SK-N-SH (cell line): ENCODE measurements at regions not wholly inside any gene's neighbourhood (a gene's known extent, or its start where the extent isn't known, plus 50 kb on each side); places are given as distances from the start of the nearest gene placed in this dataset.

Experiments used
- CTCF ChIA-PET: fragments of 300-600, 350-600 bp; formaldehyde crosslinking; extraction: SDS; loops from one replicate; lab custom pipeline; 2021; lab: Yijun Ruan, JAX
- POLR2A ChIA-PET: fragments of 350-600 bp; sonication (Branson Sonifier 250); formaldehyde crosslinking; extraction: SDS; loops from one replicate; lab custom pipeline; 2020; ENCODE audit warnings: antibody characterized with exemption, inconsistent platforms; lab: Yijun Ruan, JAX
- DNase-seq: peaks from one replicate; pipeline ENCODE4 v3.0.0; 2012
- H2AFZ ChIP-seq: fragments of 200-600 bp; sonication (generic); 2 replicates; pipeline ENCODE4 v1.8.1; 2016; ENCODE audit warnings: antibody characterized with exemption, mild to moderate bottlenecking, low read depth
- H3F3A ChIP-seq: fragments of 200-600 bp; sonication (generic); replicated peaks from 2 replicates; pipeline ENCODE3; 2016; ENCODE audit warnings: antibody characterized with exemption, mild to moderate bottlenecking; ENCODE audit not compliant: insufficient read depth
- H3K27ac ChIP-seq, 2 experiments: fragments of 200-500 bp in 1 of 2; fragments of 200-600 bp in 1 of 2; sonication (Bioruptor generic) in 1 of 2; sonication (generic), shearing (Covaris generic) in 1 of 2; 2 replicates each; pipeline versions ENCODE4 v1.5.1 to v1.6.1; 2014 to 2016; ENCODE audit warnings: low read depth in 2 of 2, inconsistent platforms in 1 of 2, low read length in 1 of 2, mild to moderate bottlenecking in 1 of 2, mixed read lengths in 1 of 2
- H3K27me3 ChIP-seq: fragments of 200-600 bp; sonication (generic), shearing (Covaris generic); 2 replicates; pipeline ENCODE4 v1.6.1; 2016; ENCODE audit warnings: mixed run types; ENCODE audit not compliant: insufficient read depth
- H3K36me3 ChIP-seq, 2 experiments: fragments of 200-500 bp in 1 of 2; fragments of 200-600 bp in 1 of 2; sonication (Bioruptor generic) in 1 of 2; sonication (generic) in 1 of 2; replicated peaks in 1 of 2; 2 replicates each; pipeline versions ENCODE3 to v1.5.1; 2014 to 2016; ENCODE audit warnings: low read length in 1 of 2, mild to moderate bottlenecking in 1 of 2; ENCODE audit not compliant: insufficient read depth in 2 of 2, control insufficient read depth in 1 of 2
- H3K4me1 ChIP-seq, 2 experiments: fragments of 200-500 bp in 1 of 2; fragments of 200-600 bp in 1 of 2; sonication (Bioruptor generic) in 1 of 2; sonication (generic), shearing (Covaris generic) in 1 of 2; 2 replicates each; pipeline versions ENCODE4 v1.5.1 to v1.6.1; 2014 to 2016; ENCODE audit warnings: low read depth in 1 of 2, low read length in 1 of 2, mixed run types in 1 of 2; ENCODE audit not compliant: insufficient read depth in 2 of 2, control insufficient read depth in 1 of 2
- H3K4me2 ChIP-seq: fragments of 200-600 bp; sonication (generic), shearing (Covaris generic); 2 replicates; pipeline ENCODE4 v1.6.1; 2017; ENCODE audit warnings: mixed run types
- H3K4me3 ChIP-seq, 2 experiments: fragments of 200-500 bp in 1 of 2; fragments of 200-600 bp in 1 of 2; sonication (Bioruptor generic) in 1 of 2; sonication (generic), shearing (Covaris generic) in 1 of 2; 2 replicates each; pipeline versions ENCODE4 v1.5.1 to v1.8.1; 2014 to 2016; ENCODE audit warnings: low read depth in 2 of 2, inconsistent platforms in 1 of 2, low read length in 1 of 2, mild to moderate bottlenecking in 1 of 2, mixed read lengths in 1 of 2, moderate library complexity in 1 of 2
- H3K79me2 ChIP-seq: fragments of 200-600 bp; sonication (generic); 2 replicates; pipeline ENCODE4 v1.8.1; 2017; ENCODE audit warnings: mild to moderate bottlenecking; ENCODE audit not compliant: insufficient read depth
- H3K9ac ChIP-seq: fragments of 200-600 bp; sonication (generic); 2 replicates; pipeline ENCODE4 v1.6.1; 2017; ENCODE audit warnings: mixed run types
- H3K9me2 ChIP-seq: fragments of 200-600 bp; sonication (generic); 2 replicates; pipeline ENCODE4 v1.6.1; 2017; ENCODE audit warnings: mixed run types
- H3K9me3 ChIP-seq: fragments of 200-600 bp; sonication (generic); 2 replicates; pipeline ENCODE4 v1.6.1; 2017; ENCODE audit warnings: mixed run types, mild to moderate bottlenecking, moderate library complexity
- H4K20me1 ChIP-seq: fragments of 200-600 bp; sonication (generic); 2 replicates; pipeline ENCODE4 v1.6.1; 2017; ENCODE audit warnings: mild to moderate bottlenecking, mixed run types; ENCODE audit not compliant: insufficient read depth
- EP300 ChIP-seq, 2 experiments: IDR thresholded peaks; 2 replicates each; pipeline versions ENCODE4 v1.4.0 to v1.6.1; 2012; ENCODE audit warnings: borderline replicate concordance in 1 of 2, low read depth in 1 of 2, low read length in 1 of 2
- MAX ChIP-seq: IDR thresholded peaks from 2 replicates; pipeline ENCODE4 v1.4.0; 2012; ENCODE audit warnings: low read depth
- MEF2A ChIP-seq: IDR thresholded peaks from 2 replicates; pipeline ENCODE4 v1.4.0; 2012; ENCODE audit warnings: low read depth, borderline replicate concordance
- MXI1 ChIP-seq: IDR thresholded peaks from 2 replicates; pipeline ENCODE4 v1.6.1; 2012; ENCODE audit warnings: mild to moderate bottlenecking, low read depth, low read length, improper control_type of control experiment
- NRF1 ChIP-seq: IDR thresholded peaks from 2 replicates; pipeline ENCODE4 v1.6.1; 2012; ENCODE audit warnings: low read depth, mild to moderate bottlenecking, low read length
- POLR2AphosphoS5 ChIP-seq: IDR thresholded peaks from 2 replicates; pipeline ENCODE4 v1.6.1; 2012; ENCODE audit warnings: low read depth, low read length
- RCOR1 ChIP-seq: fragments of 150-350 bp; IDR thresholded peaks from 2 replicates; pipeline ENCODE4 v1.6.1; 2017; ENCODE audit warnings: antibody characterized with exemption, low read length
- RXRA ChIP-seq: IDR thresholded peaks from 2 replicates; pipeline ENCODE4 v1.4.0; 2012; ENCODE audit warnings: low read depth, mild to moderate bottlenecking, borderline replicate concordance
- SMC3 ChIP-seq: IDR thresholded peaks from 2 replicates; pipeline ENCODE4 v1.6.1; 2012; ENCODE audit warnings: low read depth, low read length, improper control_type of control experiment
- TAF1 ChIP-seq: IDR thresholded peaks from 2 replicates; pipeline ENCODE4 v1.6.1; 2012; ENCODE audit warnings: low read depth, mild to moderate bottlenecking, low read length, moderate library complexity, borderline replicate concordance
- TCF12 ChIP-seq: IDR thresholded peaks from 2 replicates; pipeline ENCODE4 v1.4.0; 2012
- TEAD4 ChIP-seq: IDR thresholded peaks from 2 replicates; pipeline ENCODE4 v1.4.0; 2012; ENCODE audit warnings: mild to moderate bottlenecking, borderline replicate concordance; ENCODE audit not compliant: insufficient read depth
- USF1 ChIP-seq: IDR thresholded peaks from 2 replicates; pipeline ENCODE4 v1.4.0; 2012; ENCODE audit warnings: low read depth, borderline replicate concordance
- WGBS: methylation state at CpG from one replicate; pipeline ENCODE4 v1.1.6; 2017; ENCODE audit warnings: low lambda C conversion rate; 5-methylcytosine and 5-hydroxymethylcytosine counted together
- TF ChIP-seq, protein P1 (sequence below): fragments of 150-350 bp; IDR thresholded peaks from 2 replicates; pipeline ENCODE4 v1.6.1; 2017; ENCODE audit warnings: antibody characterized with exemption, low read length, low read depth, borderline replicate concordance
- TF ChIP-seq, protein P2 (sequence below): fragments of 200-600 bp; sonication (generic); IDR thresholded peaks from 2 replicates; pipeline ENCODE4 v1.6.1; 2017; ENCODE audit warnings: antibody characterized with exemption, mild to moderate bottlenecking, moderate library complexity

DNA sequence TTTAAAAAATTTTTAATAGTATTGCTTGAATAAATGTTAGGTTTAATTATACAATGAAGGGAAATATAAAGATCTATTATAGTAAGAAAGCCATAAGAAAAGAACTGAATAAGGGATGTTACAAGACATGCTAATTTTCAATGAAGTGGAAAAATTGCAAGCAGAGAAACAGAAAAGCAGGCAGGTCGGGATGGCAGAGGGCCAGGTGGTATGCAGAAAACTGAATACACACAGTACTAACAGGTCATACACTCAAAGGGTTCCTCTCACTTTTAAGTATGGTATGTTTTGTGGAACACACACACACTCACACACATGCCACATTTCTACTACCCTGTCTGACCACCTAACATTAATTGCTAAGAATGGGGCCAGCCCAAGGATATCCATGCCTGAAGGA is 76.7 kb upstream of the DTNA start (continued):
- TF ChIP-seq POLR2AphosphoS5 (no peak), NRF1 (no peak), USF1 (no peak), RCOR1 (no peak), MAX (no peak), TEAD4 (no peak), MEF2A (no peak), TAF1 (no peak)

- Histone ChIP-seq H2AFZ (no peak overlapping the region), H3K9me3 (no peaks in the 10 kb centered on the region), H3K27me3 (no peaks in the 10 kb centered on the region), H3K4me3 (no peak overlapping the region), H3K4me1 (peaks cover 0 to 2% of the 10 kb centered on the region in 2 experiments; a peak in 2 of 4 replicates), H3K36me3 (no peaks in the 10 kb centered on the region), H3K27ac (no peak overlapping the region; a peak in 1 of 4 replicates), H3F3A (no peaks in the 10 kb centered on the region), H4K20me1 (no peaks in the 10 kb centered on the region), H3K9ac (no peak overlapping the region), H3K9me2 (no peaks in the 10 kb centered on the region), H3K79me2 (no peaks in the 10 kb centered on the region), H3K4me2 (no peak overlapping the region)
- DNase-seq: no peak
- POLR2A ChIA-PET: no interaction called here
- WGBS: 60% methylated on average over 3 of the region's 3 CpGs
- TF ChIP-seq, protein P1, sequence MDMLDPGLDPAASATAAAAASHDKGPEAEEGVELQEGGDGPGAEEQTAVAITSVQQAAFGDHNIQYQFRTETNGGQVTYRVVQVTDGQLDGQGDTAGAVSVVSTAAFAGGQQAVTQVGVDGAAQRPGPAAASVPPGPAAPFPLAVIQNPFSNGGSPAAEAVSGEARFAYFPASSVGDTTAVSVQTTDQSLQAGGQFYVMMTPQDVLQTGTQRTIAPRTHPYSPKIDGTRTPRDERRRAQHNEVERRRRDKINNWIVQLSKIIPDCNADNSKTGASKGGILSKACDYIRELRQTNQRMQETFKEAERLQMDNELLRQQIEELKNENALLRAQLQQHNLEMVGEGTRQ: no peak
- TF ChIP-seq EP300 (IDR thresholded peaks at IDR 0.05; ENCODE audit: borderline replicate concordance in 1 of 2, low read depth in 1 of 2, low read length in 1 of 2) (no peak), NRF1 (no peak), POLR2AphosphoS5 (no peak), SMC3 (no peak), TCF12 (no peak), MXI1 (no peak)
- CTCF ChIA-PET: interaction anchor here (0.8 to 0.9 kb wide), 2 partner anchors 9 to 24 kb away, joined by 4 to 6 read pairs; no protein-coding TSS in a partner anchor
Measured at GRCh38 chr18:34637094-34637801, 72.8 kb upstream of the DTNA start.

GRCh38 chr18:34639687-34640086 is 70.4 kb upstream of the DTNA start:
- Histone ChIP-seq H3K27ac (no peak overlapping the region), H3K4me3 (no peak overlapping the region), H3K4me1 (peaks cover 0 to 2% of the 10 kb centered on the region in 2 experiments; a peak in 2 of 4 replicates), H3F3A (no peaks in the 10 kb centered on the region), H3K9ac (no peak overlapping the region), H3K4me2 (no peak overlapping the region), H3K9me2 (0 out of 2 replicates have a peak, but pooled peaks cover 3% of the 10 kb centered on the region), H2AFZ (no peak overlapping the region), H3K9me3 (no peaks in the 10 kb centered on the region), H3K36me3 (no peaks in the 10 kb centered on the region), H3K79me2 (no peaks in the 10 kb centered on the region), H4K20me1 (no peaks in the 10 kb centered on the region)
- ChIA-PET POLR2A (no interaction called here), CTCF (interaction anchor here (1.4 to 1.6 kb wide), 2 partner anchors 22 to 287 kb away, joined by 5 to 8 read pairs; no protein-coding TSS in a partner anchor)
- WGBS: 56% methylated on average over 1 of the region's 1 CpG
- no peak for DNase-seq
- TF ChIP-seq, protein P2, sequence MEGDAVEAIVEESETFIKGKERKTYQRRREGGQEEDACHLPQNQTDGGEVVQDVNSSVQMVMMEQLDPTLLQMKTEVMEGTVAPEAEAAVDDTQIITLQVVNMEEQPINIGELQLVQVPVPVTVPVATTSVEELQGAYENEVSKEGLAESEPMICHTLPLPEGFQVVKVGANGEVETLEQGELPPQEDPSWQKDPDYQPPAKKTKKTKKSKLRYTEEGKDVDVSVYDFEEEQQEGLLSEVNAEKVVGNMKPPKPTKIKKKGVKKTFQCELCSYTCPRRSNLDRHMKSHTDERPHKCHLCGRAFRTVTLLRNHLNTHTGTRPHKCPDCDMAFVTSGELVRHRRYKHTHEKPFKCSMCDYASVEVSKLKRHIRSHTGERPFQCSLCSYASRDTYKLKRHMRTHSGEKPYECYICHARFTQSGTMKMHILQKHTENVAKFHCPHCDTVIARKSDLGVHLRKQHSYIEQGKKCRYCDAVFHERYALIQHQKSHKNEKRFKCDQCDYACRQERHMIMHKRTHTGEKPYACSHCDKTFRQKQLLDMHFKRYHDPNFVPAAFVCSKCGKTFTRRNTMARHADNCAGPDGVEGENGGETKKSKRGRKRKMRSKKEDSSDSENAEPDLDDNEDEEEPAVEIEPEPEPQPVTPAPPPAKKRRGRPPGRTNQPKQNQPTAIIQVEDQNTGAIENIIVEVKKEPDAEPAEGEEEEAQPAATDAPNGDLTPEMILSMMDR: no peak
- TF ChIP-seq RXRA (no peak), USF1 (no peak)
- TF ChIP-seq, all 33 proteins: peak for 0
- no peaks in the 10 kb centered on the region for H3K27me3 ChIP-seq
